OCI-LY1 (cell line): ENCODE measurements at regions not wholly inside any gene's neighbourhood (a gene's known extent, or its start where the extent isn't known, plus 50 kb on each side); places are given as distances from the start of the nearest gene placed in this dataset.

Experiments
- H2AFZ ChIP-seq: fragments of 200-600 bp; sonication (generic), shearing (Covaris generic); 2 replicates; pipeline ENCODE4 v1.6.0; 2014; ENCODE audit warnings: antibody characterized with exemption, mild to moderate bottlenecking, low read length
- H3F3A ChIP-seq: fragments of 200-600 bp; sonication (generic), shearing (Covaris generic); 2 replicates; pipeline ENCODE4 v1.6.0; 2014; ENCODE audit warnings: mild to moderate bottlenecking, antibody characterized with exemption, low read length, moderate library complexity; ENCODE audit not compliant: insufficient read depth
- H3K27ac ChIP-seq: fragments of 200-600 bp; sonication (generic); 2 replicates; pipeline ENCODE4 v1.5.1; 2014; ENCODE audit warnings: low read length, mixed run types, mild to moderate bottlenecking, low read depth; ENCODE audit not compliant: poor library complexity, severe bottlenecking
- H3K27me3 ChIP-seq: fragments of 200-600 bp; sonication (generic); 2 replicates; pipeline ENCODE4 v1.6.0; 2014; ENCODE audit warnings: antibody characterized with exemption, mild to moderate bottlenecking, low read length, moderate library complexity; ENCODE audit not compliant: insufficient read depth
- H3K36me3 ChIP-seq: fragments of 200-600 bp; sonication (generic); 2 replicates; pipeline ENCODE4 v1.6.1; 2014; ENCODE audit warnings: mild to moderate bottlenecking, antibody characterized with exemption, low read length, moderate library complexity, mixed read lengths; ENCODE audit not compliant: insufficient read depth
- H3K4me1 ChIP-seq: fragments of 200-600 bp; sonication (generic); 2 replicates; pipeline ENCODE4 v1.5.1; 2014; ENCODE audit warnings: mild to moderate bottlenecking, low read length, moderate library complexity; ENCODE audit not compliant: insufficient read depth, severe bottlenecking
- H3K4me2 ChIP-seq: fragments of 200-600 bp; sonication (generic), shearing (Covaris generic); 2 replicates; pipeline ENCODE4 v1.6.1; 2014; ENCODE audit warnings: low read length
- H3K4me3 ChIP-seq: fragments of 200-600 bp; sonication (generic); 2 replicates; pipeline ENCODE4 v1.5.1; 2014; ENCODE audit warnings: low read length, low read depth, mild to moderate bottlenecking, mixed read lengths; ENCODE audit not compliant: poor library complexity, severe bottlenecking
- H3K79me2 ChIP-seq: fragments of 200-600 bp; shearing (Covaris generic); 2 replicates; pipeline ENCODE4 v1.6.1; 2016; ENCODE audit warnings: mixed run types, low read length, mixed read lengths; ENCODE audit not compliant: insufficient read depth
- H3K9ac ChIP-seq: fragments of 200-600 bp; sonication (generic), shearing (Covaris generic); 2 replicates; pipeline ENCODE4 v1.6.1; 2014; ENCODE audit warnings: mild to moderate bottlenecking, low read length, mixed read lengths
- H3K9me2 ChIP-seq: fragments of 200-600 bp; sonication (generic), shearing (Covaris generic); 2 replicates; pipeline ENCODE4 v1.6.1; 2014; ENCODE audit warnings: low read depth, mild to moderate bottlenecking, low read length, mixed read lengths
- H3K9me3 ChIP-seq: fragments of 200-600 bp; shearing (Covaris generic); 2 replicates; pipeline ENCODE4 v1.6.1; 2014; ENCODE audit warnings: low read length, mixed read lengths
- H4K20me1 ChIP-seq: fragments of 200-600 bp; sonication (generic), shearing (Covaris generic); 2 replicates; pipeline ENCODE4 v1.6.0; 2016; ENCODE audit warnings: mild to moderate bottlenecking, low read length; ENCODE audit not compliant: insufficient read depth
- CTCF ChIP-seq: fragments of 200-600 bp; sonication (generic), shearing (Covaris generic); IDR thresholded peaks from 2 replicates; pipeline ENCODE4 v1.5.1; 2017; ENCODE audit warnings: mild to moderate bottlenecking, antibody characterized with exemption, low read length, moderate library complexity, mixed read lengths
- EZH2 ChIP-seq: fragments of 200-600 bp; sonication (generic), shearing (Covaris generic); IDR thresholded peaks from 2 replicates; pipeline ENCODE4 v1.8.0; 2017; ENCODE audit warnings: borderline replicate concordance, mixed run types, mild to moderate bottlenecking, antibody characterized with exemption, low read length, moderate library complexity, mixed read lengths

GRCh38 chr7:88629559-88629958 lies 129.9 kb upstream of the ZNF804B start:
- no peak overlapping the region for H3K27ac ChIP-seq
- H3K4me1 ChIP-seq, result no peaks in the 10 kb centered on the region
- H3K36me3 ChIP-seq, result no peaks in the 10 kb centered on the region
- no peaks in the 10 kb centered on the region for H3K9me3 ChIP-seq
- no peak overlapping the region for H2AFZ ChIP-seq
- no peak overlapping the region for H3K4me3 ChIP-seq
- no peaks in the 10 kb centered on the region for H3K27me3 ChIP-seq
- no peaks in the 10 kb centered on the region for H3F3A ChIP-seq
- peaks cover 3% of the 10 kb centered on the region; the same call in 1 of the 2 replicates for H4K20me1 ChIP-seq
- no peaks in the 10 kb centered on the region for H3K79me2 ChIP-seq
- H3K4me2 ChIP-seq, result no peak overlapping the region
- TF ChIP-seq CTCF (no peak), EZH2 (no peak)
- H3K9ac ChIP-seq, result no peak overlapping the region
- no peaks in the 10 kb centered on the region; the same call in 1 of the 2 replicates for H3K9me2 ChIP-seq

- Histone ChIP-seq H3K9ac (no peak overlapping the region), H3K27me3 (no peaks in the 10 kb centered on the region), H3K4me2 (no peak overlapping the region), H3K9me2 (no peaks in the 10 kb centered on the region; the same call in 1 of the 2 replicates), H3K9me3 (no peaks in the 10 kb centered on the region), H3K4me1 (no peaks in the 10 kb centered on the region), H3K27ac (no peak overlapping the region), H3K36me3 (no peaks in the 10 kb centered on the region), H3F3A (no peaks in the 10 kb centered on the region), H2AFZ (no peak overlapping the region), H3K79me2 (no peaks in the 10 kb centered on the region), H4K20me1 (no peaks in the 10 kb centered on the region), H3K4me3 (no peak overlapping the region)
- TF ChIP-seq CTCF (no peak), EZH2 (no peak)
Observed at GRCh38 chr7:88628363-88629085, 131.0 kb upstream of the ZNF804B start.

GRCh38 chr7:88617185-88617584 lies 142.3 kb upstream of the ZNF804B start:
- Histone ChIP-seq H3K27ac (no peak overlapping the region), H3K9me3 (no peaks in the 10 kb centered on the region), H3K4me3 (no peak overlapping the region), H3K79me2 (no peaks in the 10 kb centered on the region), H3K9ac (no peak overlapping the region), H3K9me2 (no peaks in the 10 kb centered on the region), H4K20me1 (no peaks in the 10 kb centered on the region), H3K4me1 (no peaks in the 10 kb centered on the region), H3F3A (no peaks in the 10 kb centered on the region), H3K4me2 (no peak overlapping the region), H3K27me3 (no peaks in the 10 kb centered on the region), H2AFZ (no peak overlapping the region), H3K36me3 (no peaks in the 10 kb centered on the region)
- TF ChIP-seq EZH2, result no peak
- TF ChIP-seq CTCF, result no peak
